GM19023 (cell line): ENCODE measurements at regions not wholly inside any gene's neighbourhood (a gene's known extent, or its start where the extent isn't known, plus 50 kb on each side); places are given as distances from the start of the nearest gene placed in this dataset.

Source experiments
- ATAC-seq: cut with Tn5 transposase; IDR thresholded peaks from one replicate; pipeline ENCODE4 v1.9.1; 2021; ENCODE audit warnings: mild to moderate bottlenecking, moderate library complexity; ENCODE audit not compliant: unreplicated experiment

DNA sequence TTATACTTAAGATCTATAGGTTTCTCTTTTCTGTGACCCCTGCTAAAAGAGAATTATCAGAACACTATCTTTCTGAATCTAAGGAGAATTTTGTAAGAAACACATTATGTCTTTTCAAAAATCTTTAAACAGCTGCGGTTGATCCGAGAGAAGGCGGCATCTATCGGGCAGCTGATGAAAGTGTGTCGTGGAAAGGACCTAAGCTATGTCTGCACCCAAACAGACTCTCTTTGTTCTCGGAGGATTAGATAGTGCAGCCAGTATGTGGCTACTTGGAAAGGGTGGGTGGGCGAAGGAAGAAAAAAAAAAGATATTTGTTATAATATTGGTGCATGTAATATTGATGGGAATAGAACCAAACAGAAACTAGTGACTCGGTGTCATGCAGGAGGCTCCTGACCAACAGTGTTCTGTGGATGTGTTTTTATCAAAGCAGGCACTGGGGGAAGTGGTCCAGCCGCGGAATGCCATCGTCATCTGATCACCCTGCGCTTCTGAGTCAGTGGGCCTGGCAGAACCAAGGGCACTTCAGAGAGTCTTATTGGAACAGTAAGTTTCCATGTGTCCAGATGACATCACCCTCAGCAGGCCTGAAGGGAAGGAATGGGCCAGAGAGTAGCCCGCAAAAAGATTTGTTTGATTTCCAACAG is 509.7 kb upstream of the AKR1E2 start:
- no peak for ATAC-seq

DNA sequence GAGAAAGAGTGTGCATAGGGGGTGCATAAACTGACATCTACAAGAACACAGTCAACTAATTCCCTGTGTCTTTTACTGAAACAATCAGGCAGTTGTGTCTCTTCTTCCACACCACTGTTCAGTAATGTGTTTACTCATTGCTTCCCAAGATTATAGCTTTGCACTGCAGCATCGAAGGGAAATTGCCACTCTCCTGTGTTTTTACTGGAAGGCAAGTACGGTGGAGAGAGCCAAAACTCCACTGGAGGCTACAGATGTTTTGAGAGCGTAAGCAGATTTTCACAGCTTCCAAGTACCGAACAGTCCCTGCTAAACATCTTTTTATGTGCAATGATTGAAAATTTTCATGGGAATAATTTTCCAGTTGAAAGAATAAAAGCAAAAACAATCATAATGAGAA is 510.5 kb upstream of the AKR1E2 start:
- ATAC-seq: no peak

DNA sequence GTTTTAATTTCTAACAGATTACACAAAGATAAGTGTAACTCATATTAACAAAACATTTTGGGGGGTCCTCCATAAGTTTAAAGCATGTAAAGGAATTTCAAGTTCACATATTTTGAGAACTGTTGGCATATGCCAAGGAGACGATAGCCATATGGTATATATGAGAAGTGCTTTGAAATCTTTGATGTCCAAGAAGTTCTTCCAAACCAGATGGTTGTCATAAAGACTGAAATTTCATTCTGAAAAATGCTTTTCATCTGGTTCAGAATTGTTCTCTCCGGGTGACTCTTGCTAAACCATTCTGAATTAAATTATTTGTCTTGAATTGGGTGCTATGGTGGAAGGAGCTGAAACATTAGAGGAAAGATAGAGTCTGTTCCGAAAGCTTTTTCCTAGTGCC is 513.0 kb upstream of the AKR1E2 start:
- no peak for ATAC-seq

DNA sequence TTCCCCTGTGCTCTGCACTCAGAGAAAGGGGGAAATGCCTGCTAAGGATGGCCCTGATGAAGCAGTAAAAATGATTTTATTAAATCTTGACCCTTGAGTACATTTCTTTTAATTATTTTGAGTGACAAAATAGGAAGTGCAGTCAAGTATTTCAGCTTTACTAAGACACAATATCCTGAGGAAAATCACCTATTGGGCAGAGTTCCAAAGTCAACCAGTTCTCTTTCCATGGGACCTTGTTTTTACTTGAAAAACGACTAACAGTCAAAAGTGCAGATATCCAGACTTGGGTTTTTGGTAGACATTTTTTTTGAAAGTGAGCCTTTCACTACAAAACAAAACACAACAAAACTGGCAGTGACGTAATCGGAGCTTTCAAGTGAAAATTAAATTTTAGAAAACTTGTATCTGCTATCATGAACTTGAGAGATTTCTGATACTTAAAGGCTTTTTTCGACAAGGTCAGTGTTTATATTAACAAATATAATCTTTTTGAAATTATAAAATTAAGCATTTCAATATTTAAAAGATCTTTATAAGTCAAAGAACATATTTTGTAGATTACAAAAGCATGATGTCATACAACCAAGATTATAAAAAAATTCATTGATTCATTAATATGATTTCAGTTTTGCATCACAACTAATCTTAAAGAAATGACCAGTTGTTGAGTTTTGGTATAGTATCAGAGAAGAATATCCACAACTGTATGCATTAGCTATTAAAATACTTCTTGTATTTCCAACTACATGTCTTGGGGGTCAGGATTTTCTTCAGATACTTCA is 513.8 kb upstream of the AKR1E2 start:
- ATAC-seq: no peak

DNA sequence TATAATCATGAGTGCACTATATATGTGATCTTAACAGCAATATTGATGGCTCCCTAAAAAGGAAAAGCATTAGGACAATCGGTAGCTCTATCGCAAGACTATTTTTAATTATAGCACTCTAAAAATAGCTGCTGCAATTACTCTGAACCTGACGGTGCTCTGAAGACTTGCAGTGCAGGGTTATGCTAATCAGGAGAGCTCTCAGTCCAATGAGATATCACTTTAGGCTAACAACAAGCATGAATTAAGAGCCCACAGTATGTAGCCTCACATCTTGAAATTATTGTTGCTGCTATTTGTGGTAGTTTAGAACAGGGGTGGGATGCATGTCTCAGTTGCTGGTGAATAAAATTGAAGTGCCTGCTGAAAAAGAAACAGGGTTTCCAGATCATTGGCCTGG is 515.8 kb upstream of the AKR1E2 start:
- ATAC-seq: no peak

DNA sequence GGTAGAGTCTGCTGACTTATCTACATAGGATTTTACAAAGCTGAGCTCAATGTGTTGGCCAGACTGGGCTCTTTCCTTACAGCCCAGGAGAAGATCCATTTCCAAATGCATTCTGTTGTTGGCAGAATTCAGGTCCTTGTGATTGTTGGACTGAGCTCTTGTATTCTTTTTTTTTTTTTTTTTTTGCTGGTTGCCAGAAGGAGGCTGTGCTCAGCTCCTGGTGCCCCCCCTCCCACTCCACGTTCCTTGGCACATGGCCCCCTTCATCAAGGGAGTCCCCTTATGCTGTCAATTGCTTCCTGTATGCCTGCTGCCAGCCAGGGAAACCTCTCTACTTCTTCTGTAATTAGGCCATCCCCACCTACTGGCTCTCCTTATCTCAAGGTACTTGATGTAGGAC is 518.1 kb upstream of the AKR1E2 start:
- no peak for ATAC-seq

DNA sequence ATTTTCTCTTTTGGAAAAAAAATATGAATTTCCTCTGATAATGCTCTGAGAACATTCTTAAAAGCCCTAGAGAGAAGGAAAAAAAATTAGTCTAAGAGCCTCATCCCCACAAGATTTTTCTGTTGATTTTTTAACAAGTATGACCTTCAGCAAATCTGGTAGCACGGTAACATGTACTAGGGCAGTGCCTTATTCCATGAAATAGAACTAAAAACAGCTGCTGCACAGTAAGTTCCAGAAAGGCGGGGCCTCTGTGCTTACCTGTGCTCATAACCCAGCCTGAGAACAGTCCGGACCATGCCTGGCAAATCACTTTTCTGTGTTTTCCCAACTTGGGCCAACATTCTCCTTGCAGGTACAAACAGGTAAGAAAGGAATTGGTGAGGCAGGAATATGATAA is 519.1 kb upstream of the AKR1E2 start:
- no peak for ATAC-seq

DNA sequence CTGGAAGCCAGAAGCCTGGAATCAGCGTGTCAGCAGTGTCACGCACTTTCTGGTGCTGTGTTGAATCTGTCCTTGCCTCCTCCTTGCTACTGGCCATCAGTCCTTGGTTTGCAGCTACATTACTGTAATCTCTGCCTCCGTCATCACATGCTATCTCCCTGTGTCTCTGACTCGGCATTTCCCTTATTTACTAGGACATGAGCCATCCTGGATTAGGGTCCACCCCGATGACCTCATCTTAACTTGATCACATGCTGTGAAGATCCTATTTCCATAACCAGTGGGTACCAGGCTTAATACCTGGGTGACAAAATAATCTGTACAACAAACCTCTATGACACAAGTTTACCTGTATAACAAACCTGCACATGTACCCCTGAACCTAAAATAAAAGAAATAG is 518.0 kb upstream of the KLF6 start:
- ATAC-seq: no peak

DNA sequence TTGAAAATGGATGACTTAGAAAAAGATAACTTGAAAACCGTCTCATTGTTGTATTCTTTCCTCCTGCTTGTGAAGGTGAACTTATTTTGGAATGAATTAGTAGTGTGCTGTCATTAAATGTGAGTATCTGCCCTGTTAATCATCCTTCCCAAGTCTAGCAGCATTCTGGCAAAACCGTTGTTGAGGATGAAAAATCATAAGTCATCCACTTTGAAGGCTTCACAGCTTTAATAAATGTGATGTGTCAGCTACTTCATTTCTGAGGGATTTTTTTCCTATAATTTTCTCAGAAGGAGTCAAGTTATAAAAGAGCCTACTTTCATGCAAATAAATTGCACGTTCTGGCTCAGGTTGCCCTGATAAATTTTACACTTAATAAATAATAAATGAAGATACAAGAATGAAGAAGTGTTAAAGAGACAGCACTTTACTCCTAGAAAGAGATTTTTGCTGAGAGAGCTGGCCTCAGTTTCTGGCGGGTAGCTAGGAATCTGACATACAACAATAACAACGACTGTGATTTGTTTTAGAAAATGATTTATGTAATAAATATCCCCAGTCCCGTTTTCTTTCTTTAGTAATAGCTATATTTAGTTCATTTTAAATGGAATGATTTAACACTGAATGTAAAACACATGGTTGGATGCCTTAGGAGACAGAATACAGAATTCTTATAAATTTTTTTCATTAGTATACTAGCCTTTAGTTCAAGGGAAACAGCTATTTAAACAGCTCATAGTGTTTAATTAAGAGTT is 516.5 kb upstream of the KLF6 start:
- ATAC-seq: no peak

DNA sequence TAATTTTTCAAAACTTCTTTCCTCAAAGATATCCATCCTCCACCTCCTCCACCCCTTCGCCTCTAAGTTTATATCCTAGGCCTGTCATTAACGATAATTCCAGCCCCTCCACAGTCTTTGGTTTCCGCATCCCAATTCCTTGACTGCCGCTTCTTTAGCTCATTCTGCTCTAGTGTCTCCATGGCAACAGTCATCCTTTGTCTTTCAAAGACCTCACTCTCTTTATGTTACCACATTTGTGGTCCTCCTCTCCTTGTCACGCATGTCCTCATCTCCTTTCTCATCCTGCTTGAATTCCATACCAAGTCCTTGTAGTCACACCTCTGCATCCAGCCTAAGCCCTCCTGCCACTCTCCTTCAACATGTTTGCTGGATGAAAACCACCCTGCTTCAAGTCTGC is 511.2 kb upstream of the KLF6 start:
- ATAC-seq: no peak

DNA sequence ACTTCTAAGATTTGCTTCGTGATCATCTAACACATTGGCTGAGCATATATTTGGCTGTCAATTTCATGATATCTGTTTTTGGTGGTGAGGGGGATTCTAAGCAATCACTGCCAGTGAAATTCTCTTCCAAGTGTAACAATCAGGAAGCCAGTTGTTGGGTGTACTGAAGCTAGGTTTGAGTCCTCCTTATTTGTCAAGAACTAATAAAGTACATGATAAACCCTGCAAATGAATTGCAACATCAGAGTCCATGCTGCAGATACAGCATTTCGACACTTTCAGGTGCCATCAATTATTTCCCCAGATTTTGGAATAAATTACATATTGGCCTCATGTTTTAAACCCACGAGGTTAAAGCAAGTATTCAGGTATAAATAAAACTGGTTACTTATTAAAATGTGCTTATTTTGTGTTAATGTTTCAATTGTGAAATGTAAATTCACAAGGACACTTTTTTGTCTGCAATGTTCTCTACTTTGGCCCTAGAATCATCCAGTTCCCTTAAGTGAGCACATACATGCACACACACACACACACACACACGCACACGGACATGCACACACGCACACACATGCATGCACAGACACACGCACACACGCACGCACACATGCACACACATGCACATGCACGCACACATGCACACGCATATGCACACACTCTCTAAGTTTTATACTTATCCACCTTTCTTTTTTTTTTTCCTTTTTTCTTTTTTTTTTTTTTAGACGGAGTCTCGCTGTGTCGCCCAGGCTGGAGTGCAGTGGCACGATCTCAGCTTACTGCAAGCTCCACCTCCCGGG is 510.2 kb upstream of the KLF6 start:
- no peak for ATAC-seq

DNA sequence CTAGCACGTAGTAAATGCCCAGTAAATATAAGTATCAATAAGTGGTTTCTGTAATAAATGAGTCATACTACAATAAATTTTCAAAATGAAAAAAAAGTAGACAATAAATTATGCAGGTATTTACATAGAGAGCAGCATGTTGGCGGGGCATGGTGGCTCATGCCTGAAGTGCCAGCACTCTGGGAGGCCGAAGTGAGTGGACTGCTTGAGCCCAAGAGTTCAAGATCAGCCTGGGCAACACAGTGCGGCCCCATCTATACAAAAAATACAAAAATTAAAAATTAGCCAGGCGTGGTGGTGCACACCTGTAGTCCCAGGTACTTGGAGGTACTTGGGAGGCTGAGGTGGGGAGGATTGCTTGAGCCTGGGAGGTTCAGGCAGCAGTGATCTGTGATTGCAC is 509.3 kb upstream of the KLF6 start:
- no peak for ATAC-seq

DNA sequence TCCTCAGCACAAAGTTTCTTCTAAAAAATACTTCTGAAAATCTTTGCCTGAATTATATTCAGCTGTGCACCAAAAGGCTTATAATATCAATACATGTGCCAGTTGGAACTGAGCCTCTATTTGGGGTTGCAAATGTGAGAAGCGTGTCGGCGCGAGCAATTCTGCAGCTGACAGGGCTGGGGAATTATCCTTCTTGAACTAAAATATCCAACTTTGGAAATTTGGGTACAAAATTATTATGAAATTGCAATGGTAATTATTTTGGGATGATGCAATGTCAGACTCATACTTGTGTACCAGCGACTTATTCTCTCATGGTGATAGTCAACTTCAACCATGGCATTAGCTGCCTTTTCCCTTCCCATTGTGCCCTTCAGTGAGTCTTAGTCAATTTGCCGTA is 507.0 kb upstream of the KLF6 start:
- ATAC-seq: no peak

DNA sequence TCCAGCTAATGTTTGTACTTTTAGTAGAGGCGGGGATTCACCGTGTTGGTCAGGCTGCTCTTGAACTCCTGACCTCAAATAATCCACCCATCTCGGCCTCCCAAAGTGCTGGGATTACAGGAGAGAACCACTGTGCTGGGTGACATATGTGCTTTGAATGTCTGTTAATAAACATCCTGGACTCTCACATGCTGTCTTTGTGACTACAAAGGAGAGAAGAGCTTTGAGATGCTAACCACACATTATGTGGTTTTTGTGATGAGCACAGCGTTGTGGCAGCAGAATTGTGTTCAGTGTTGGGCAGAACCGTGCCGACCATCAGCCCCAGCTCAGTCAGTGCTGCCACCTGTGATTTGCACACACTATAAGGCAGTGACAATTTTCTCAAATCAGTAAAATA is 500.1 kb upstream of the KLF6 start:
- no peak for ATAC-seq

DNA sequence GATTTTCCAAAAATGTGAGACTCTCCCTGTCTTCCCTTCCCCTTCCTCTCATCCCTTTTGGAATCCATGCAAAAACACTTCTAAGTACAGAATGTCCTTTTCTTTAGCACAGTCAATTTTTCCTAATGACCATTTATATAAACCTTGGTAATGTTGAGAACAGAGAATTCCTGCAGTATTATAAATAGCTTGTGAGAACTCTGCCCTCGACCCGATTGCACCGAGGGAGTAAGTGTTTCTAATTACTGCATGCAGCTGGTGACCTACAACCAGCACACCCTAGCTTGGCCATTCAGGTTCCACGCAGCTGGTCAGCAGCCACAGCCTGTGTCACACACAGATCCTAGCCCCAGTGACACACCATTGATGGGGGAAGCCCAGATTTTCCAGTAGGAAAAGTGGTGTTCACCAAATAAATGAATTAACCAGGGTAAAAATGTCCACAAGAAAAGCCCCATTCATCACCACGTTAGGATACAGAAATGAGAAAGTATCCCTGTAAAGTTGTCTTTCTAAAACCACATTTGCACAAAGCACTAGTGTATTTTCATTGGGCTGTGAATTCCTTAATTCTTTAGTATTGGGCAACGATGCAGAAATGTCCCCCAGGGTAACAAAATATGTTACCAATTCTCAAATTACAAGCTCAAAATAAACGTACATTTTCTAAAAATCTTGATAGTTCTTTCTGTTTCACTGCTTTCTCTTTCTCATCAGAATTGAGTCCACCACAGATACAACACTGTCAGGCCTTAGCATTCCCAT is 499.0 kb upstream of the KLF6 start:
- ATAC-seq: no peak

DNA sequence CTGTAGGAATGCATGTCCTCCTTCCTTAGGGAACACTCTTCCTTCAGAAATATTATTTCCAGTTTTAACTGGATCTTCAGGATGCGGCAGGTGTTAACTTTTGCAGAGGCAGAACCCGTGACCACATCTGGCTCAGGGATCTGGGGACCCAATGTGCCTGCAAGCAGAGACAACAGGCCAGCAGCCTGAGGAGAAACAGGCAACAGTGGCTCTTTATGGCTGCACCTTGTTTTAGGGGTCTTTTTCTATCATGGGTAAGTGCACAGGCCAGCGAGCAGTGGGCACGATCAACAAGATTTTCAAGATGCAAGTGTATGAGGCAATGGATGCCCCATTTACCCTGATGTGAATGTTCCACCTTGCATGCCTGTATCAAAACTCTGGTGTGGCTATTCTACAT is 497.5 kb upstream of the KLF6 start:
- no peak for ATAC-seq

DNA sequence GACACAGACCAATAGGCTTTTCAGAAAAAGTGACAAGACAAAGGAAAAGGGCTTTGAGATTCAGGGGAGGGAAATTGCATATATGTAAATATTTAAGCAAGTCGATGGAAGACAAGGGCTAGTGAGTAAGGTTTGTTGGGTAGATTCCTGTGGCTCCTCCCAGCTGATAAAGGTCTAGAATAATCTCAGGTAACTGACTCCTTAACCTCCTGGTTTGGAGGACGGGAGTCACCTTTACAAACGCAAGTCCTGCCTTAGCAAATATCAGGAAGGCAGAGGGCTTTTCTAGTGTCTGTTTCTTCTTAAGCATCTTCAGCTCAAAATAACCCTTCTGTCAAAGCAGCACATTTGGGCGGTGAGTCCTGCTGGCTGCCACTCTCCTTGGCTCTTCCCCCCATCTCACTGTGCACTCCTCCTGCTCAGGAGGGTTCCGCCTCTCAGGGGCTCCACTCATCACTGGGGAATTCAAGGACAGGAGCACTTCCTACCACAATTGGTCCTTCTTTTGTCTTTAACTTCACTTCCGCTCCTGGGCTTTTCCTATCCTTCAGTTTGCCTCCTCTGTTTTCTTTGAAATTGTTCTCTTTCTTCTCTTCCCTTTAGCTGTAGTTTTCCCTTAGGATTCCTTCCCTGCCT is 496.3 kb upstream of the KLF6 start:
- no peak for ATAC-seq

DNA sequence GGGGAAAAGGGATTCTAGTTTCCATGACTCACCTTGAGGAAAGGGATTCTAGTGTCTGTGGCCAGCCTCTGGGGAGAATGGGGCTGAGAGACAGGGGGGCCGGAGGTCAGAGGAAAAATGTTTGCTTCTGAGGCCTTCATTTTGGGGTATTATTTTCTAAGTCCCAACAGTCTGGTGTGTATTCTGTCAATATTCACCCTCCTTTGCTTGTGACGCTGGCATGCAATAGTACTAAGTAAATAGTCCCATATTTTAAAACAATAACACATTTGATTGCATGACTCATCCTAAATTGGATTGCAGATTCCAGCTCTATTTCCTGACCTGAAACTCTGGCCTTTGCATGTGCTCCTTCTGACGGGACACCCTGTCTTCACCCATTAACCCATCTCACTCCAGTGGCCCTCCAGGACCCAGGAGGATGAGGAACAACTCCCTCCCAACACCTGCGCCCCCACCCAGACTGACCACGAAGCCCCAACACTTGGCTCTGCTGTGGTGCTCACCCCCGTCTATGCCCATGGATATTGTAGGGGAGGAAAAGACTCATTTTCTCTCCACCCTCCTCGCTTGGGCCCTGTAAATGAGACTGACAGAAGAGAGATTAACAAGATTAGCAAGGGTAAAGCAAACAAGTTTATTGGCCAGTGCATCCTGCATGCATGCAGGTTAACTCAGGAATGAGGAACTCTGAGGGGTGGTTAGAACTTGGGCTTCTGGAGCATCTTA is 495.6 kb upstream of the KLF6 start:
- no peak for ATAC-seq

DNA sequence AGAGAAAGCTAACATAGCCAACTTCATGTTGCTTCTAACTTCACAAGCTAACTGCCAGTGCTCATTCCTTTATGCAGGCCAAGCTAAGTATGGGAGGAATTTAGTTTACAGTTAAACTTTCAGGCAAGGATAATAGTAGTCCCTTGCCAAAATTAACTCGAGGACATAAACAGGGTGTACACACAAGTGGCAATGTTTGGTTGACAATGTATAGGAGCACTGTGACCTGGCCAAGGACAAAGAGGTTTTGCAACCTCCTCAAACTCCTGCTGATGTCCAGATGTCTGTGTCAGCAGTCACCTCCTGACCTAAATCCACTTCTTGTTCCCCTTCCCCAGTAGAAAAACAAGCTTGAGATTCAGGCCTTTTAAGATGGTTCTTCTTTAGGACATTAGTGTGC is 494.6 kb upstream of the KLF6 start:
- ATAC-seq: no peak
